GM12801 (cell line): ENCODE measurements at regions not wholly inside any gene's neighbourhood (a gene's known extent, or its start where the extent isn't known, plus 50 kb on each side); places are given as distances from the start of the nearest gene placed in this dataset.

ENCODE experiments used
- TF ChIP-seq, protein P1 (sequence below): IDR thresholded peaks from one replicate; pipeline ENCODE4 v1.5.1; 2011; ENCODE audit warnings: control low read depth; ENCODE audit not compliant: insufficient read length; ENCODE audit errors: extremely low read depth

DNA sequence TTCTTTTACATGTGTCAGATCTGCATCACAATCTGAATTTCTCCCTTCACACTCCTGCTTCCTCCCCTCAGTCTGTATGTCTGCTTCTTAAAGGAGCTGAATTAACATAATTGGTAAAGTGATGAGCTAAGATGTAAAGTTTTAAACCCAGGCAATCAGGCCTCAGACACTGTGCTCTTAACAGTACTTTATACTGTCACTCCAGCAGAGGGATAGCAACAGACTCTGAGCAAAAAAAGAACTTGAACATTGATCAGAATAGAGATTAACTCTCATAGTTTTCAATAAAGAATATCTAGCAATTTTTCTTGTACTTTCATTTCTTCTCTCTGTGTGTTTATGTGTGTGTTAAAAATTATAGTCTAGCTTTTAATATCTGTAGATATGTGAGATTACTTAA is 110.3 kb downstream of the DUSP10 start:
- TF ChIP-seq, protein P1, sequence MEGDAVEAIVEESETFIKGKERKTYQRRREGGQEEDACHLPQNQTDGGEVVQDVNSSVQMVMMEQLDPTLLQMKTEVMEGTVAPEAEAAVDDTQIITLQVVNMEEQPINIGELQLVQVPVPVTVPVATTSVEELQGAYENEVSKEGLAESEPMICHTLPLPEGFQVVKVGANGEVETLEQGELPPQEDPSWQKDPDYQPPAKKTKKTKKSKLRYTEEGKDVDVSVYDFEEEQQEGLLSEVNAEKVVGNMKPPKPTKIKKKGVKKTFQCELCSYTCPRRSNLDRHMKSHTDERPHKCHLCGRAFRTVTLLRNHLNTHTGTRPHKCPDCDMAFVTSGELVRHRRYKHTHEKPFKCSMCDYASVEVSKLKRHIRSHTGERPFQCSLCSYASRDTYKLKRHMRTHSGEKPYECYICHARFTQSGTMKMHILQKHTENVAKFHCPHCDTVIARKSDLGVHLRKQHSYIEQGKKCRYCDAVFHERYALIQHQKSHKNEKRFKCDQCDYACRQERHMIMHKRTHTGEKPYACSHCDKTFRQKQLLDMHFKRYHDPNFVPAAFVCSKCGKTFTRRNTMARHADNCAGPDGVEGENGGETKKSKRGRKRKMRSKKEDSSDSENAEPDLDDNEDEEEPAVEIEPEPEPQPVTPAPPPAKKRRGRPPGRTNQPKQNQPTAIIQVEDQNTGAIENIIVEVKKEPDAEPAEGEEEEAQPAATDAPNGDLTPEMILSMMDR, result no peak

DNA sequence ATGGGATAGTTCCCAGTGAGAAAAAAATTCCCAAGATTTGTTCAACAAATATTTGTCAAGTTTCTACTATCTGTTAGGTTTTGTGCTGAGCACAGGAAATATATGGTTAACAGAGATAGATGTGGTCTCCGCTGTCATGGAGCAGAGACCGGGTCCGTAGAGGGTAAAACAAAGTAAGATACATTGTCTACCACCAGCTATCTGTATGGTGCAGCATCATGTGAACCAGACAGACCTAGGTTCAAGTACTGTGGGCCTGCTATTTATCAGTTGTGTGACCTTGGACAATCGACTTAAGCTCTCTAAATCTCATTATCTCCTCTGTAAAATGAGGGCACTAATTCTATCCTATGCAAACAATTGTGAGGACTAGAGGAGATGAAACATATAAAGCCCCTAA is 109.8 kb downstream of the DUSP10 start:
- TF ChIP-seq, protein P1, result no peak

DNA sequence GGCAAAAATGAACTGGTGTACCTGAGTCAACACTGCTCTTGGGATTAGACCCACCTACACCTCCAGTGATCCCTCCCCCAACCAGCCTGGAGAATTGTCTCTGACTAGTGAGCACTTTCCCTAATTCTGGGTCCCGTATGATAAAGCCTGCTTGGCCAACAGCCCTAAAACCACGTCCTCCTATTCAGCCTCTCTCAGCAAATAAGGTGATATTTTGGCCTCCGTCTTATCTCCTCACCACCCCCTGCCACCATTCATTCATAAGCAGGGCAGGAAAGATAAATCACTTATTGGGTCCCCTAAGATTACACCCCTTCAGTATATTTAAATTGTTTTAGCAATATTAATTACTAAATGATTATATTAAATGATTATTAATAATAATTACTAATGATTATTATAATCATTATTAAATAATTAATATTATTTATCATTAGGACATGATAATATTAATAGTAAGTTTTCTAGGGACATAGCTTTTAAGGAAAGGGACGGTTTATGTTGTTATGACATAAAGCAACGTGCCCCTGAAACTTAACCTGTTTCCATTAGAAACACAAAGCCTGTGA is 108.0 kb downstream of the DUSP10 start:
- TF ChIP-seq, protein P1, result no peak

DNA sequence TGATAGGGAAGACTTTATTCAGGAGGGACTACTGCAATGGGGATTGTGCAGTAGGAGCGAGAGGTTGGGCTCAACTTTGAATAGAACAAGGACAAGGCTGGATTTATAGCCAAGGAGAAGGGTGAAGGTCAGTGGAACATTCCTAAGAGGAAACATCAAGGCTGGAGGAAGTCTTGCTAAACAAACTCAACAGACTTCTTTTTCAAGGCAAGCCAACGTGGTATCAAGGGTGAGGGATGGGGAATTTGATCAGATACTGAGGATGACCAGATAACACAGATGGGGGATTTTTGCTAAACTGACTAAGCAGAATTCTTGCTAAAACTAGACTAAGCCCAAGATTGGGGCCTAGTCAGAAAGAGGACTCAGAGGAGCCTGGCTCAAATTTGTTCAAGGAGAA is 107.3 kb downstream of the DUSP10 start:
- TF ChIP-seq, protein P1, result no peak

DNA sequence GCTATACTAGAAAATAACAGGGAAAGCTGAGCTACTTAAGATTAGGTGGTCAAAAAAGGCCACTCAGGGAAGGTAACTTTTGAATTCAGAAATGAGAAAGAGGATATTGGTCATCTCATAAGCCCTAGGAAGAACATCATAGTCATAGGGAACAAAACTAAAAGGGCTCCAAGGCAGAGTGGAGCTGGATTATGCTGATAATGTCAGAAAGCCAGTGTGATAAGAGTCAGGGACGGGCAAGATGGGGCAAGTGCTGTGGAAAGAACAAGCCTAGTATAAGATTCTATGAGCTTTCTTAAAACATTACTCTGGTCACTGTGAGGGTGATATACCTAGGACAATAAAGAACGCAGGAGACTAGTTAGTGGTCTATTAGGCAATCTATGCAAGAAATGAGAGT is 106.6 kb downstream of the DUSP10 start:
- TF ChIP-seq, protein P1, result no peak

DNA sequence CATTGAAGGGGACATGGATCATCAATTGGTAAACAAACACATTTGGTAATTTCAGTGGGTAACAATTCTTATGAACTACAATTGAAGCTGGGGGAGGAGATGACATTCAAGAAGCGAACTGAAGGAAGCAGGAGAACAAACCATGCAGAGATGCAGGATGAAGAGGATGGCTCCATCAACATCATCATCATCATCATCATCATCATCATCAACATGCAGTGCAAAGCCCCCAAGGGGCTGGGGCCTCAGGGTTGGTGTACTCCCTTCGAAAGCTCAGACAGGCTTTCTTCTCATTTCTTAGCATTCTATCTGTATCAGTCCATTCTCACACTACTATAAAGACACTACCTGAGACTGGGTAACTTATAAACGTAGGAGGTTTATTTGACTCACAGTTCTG is 105.8 kb downstream of the DUSP10 start:
- TF ChIP-seq, protein P1, result no peak

DNA sequence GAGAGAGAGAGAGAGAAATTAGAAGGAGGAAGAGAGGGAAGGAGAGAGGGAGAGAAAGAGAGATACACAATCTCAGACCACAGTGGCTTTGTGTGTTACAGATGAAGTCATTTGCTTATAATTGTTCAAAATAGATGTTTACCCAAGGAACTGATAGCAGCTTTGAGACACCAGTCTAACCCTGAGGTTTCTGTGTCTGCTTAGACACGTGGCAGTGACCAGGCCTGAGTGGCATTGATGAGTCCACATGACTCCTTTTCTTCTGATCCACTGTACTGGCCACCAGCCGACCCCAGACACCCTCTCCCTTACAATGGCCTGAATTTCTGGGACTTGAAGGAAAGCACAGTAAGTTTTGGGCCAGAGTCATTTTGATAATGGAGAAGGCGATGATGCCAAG is 104.9 kb downstream of the DUSP10 start:
- TF ChIP-seq, protein P1, result no peak
